HT-29 (cell line): ENCODE measurements at regions not wholly inside any gene's neighbourhood (a gene's known extent, or its start where the extent isn't known, plus 50 kb on each side); places are given as distances from the start of the nearest gene placed in this dataset.

ENCODE experiments used
- DNase-seq: peaks from one replicate; pipeline ENCODE4 v3.0.0-alpha.2; 2015; ENCODE audit warnings: low spot score

DNA sequence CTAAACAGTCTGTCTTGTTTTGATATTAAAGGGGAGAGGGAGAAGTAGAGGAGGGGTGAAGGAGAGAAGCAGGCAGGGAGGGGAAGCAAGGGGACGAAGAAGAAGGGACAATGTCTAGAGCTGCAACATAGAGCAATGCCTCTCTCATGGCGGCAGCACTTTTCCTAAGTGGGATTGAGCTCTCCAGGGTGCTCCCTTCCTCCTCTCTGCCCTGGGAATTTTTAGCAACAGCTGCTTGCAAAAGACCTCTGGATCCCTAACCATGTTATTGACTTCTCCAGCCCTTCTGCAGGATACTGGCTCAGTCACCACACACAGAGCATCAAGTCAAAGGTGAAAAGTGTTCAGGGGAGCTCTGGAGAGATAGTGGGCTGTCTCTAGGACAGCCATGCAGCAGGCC lies 734.9 kb downstream of the EPHA4 start:
- DNase-seq: no peak

- no peak for DNase-seq
These were observed 729.0 kb downstream of the EPHA4 start for GRCh38 chr2:220842901-220843665.

GRCh38 chr2:220845766-220846273 lies 726.3 kb downstream of the EPHA4 start:
- DNase-seq: no peak

DNA sequence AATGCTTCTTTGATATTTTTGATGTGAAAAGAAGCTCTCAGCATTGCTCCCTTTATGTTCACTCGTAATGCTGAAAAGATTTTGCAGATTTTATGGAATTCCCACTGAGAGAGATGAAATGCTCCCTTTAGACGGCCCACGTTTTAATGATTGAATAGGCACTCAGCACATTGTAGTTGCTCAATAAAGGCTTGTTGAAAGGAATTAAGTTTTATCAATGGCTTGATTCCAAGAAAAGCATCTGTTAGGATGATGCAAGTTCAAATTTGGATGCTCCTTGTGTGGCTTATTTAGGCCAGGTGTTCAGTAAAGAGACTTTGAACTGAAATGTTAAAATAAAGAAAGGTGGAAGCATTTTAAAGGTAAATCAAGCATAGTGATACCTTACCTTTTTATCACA lies 725.1 kb downstream of the EPHA4 start:
- DNase-seq: no peak

DNA sequence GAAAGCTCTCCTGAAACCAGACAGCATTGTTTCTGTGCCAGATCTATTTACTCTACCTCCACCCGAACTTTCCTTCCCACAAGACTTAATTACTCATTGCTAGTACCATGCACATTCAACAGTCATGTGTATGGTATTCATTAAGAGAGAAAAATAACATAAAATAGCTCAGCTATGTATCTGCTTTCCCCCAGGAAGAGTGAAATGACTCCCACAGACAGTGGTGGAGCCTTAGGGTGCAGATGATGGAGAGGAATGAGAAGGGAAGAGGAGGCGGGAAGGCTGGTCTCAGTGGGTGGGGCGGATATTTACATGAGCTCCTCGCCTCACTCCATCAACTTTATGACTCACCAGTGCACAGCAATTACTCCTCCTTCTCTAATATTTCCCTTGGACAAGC lies 724.5 kb downstream of the EPHA4 start:
- no peak for DNase-seq

DNA sequence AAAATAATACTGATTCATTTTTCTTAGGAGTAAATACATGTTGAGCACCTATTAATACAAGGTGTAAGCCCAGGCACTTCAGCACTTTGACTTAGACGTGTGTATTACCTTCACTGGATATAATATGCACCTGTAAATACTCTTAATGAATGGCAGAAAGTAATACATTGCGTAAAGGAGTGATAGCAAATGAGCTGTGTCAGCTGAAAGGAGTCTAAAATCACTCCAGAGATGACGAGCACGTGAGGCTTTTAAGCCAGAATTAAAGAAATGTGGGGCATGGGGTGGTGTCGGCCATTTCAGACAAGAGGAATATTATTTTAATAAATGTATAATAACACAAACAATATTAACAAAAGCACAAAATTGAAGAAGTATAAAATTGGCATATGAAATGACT lies 722.7 kb downstream of the EPHA4 start:
- DNase-seq: no peak

- no peak for DNase-seq
These were observed 722.0 kb downstream of the EPHA4 start for GRCh38 chr2:220850116-220850515.

- no peak for DNase-seq
These were observed 716.8 kb downstream of the EPHA4 start for GRCh38 chr2:220855296-220855695.

- no peak for DNase-seq
These were observed 715.6 kb downstream of the EPHA4 start for GRCh38 chr2:220856486-220856885.

GRCh38 chr2:220857368-220857767 lies 714.7 kb downstream of the EPHA4 start:
- DNase-seq: no peak

DNA sequence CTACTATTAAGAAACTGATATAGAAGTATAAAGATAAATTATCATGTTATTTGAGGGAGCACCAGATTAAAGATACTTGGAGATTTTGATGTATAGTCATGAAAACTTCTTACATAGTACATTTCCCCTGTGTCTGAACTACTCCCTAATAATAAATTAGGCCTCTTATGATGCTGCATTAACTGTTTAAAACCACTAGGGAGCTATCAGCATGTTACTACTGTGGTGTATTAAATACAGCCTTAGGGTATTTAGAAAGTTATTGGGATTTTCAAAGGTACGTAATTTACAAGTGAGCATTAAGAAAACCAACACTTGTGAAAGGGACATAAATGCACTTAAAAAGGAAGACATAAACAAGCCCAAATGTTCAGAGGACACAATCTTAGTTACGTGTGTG lies 714.0 kb downstream of the EPHA4 start:
- no peak for DNase-seq

DNA sequence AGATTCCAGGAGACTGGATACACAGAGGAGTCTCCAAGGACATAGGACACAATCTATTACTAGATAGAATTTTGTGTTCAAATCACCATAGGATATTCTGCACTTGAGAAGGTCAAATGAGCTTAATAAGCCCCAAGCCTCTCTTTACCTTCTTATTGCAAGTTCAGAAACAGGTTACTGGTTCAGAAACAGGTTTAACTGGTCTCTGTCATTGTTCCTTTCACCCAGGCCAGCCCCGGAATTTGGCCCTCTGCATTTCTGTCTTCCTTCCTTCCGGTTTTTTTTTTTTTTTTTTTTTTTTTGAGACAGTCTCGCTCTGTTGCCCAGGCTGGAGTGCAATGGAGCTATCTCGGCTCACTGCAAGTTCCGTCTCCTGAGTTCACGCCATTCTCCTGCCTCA lies 700.2 kb downstream of the EPHA4 start:
- no peak for DNase-seq

- no peak for DNase-seq
These were observed 695.9 kb downstream of the EPHA4 start for GRCh38 chr2:220876080-220876824.

DNA sequence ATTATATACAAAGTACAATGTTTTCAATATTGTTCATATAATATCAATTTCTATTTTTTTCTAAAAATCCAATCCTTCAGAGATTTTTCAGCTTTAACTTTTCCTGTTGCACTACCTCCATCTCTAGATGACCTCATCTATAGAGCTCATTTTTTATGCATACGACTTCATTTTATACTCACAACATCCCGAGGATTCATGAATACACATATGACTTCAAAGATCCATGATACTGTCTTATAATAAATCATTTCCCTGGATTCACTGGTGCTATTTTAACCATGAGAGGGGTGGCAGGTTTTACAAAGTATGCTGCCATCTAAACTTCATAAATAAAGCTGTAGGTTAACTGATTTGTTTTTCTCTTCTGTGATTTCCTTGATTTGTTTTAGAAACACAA lies 694.6 kb downstream of the EPHA4 start:
- no peak for DNase-seq

- DNase-seq: no peak
These were observed 694.2 kb downstream of the EPHA4 start for GRCh38 chr2:220877897-220878296.

- no peak for DNase-seq
These were observed 691.2 kb downstream of the EPHA4 start for GRCh38 chr2:220880623-220881596.

GRCh38 chr2:220882507-220882906 lies 689.6 kb downstream of the EPHA4 start:
- DNase-seq: no peak

- DNase-seq: no peak
These were observed 686.5 kb downstream of the EPHA4 start for GRCh38 chr2:220885593-220885992.

DNA sequence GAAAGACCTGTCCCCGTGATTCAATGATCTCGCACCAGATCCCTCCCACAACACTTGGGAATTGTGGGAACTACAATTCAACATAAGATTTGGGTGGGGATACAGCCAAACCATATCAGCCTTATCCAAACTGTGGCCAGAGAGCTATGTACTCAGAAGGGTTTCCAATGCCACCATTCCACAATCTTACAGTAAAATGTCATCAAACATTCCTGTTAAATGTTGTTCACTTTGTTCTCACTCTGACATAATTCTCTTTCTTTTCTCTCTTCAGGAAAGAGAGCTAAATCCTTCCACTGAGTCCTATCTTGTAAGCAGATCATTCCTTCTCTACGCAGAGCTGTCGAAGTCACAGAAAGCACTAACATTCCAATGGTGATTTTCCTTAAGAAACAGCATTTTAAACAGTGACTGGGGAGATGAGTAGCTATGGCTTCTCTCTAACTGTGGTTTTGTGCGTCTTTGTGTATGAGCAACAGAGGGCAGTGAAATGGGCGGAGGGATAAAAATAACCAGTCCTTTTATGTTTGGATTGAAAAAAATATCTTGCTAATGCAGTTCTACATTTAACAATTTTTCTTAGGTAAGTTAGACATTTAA lies 684.7 kb downstream of the EPHA4 start:
- no peak for DNase-seq

DNA sequence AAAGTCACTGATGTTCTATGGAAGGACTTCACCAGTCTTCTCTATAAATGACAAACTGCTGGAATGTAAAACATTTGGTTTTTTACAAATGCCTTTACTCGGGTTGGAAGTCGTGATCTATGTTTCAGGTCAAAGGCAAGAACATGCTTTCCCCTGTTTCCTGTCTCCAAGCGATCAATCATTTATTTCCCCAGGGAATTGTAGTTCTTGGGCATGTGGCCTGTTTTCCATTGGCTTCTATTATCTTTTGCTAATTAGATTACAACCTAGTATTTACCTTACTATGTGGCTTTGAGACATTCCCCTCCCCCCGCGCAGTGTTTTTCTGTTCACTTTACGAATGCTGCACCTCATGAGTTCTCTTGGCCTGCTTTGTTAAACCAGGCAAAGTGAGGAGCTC lies 684.2 kb downstream of the EPHA4 start:
- no peak for DNase-seq

GRCh38 chr2:220890931-220891330 lies 681.2 kb downstream of the EPHA4 start:
- DNase-seq: no peak
